GM23338 (cell line): ENCODE measurements at regions not wholly inside any gene's neighbourhood (a gene's known extent, or its start where the extent isn't known, plus 50 kb on each side); places are given as distances from the start of the nearest gene placed in this dataset.

Source experiments
- CREB1 ChIP-seq: fragments of 250-450 bp; sonication (Bioruptor Pico); IDR thresholded peaks from 2 replicates; pipeline ENCODE4 v1.5.0; 2020; ENCODE audit warnings: low read depth, mild to moderate bottlenecking, moderate library complexity
- EZH2 ChIP-seq: fragments of 200-600 bp; sonication (generic); IDR thresholded peaks from one replicate; pipeline ENCODE4 v1.8.0; 2017; ENCODE audit warnings: antibody characterized with exemption, mild to moderate bottlenecking, low read depth; ENCODE audit not compliant: unreplicated experiment
- EZH2phosphoT487 ChIP-seq: fragments of 200-600 bp; sonication (generic); IDR thresholded peaks from one replicate; pipeline ENCODE4 v1.8.1; 2018; ENCODE audit warnings: antibody characterized with exemption; ENCODE audit not compliant: unreplicated experiment
- JUNB ChIP-seq: IDR thresholded peaks from one replicate; pipeline ENCODE4 v1.6.1; 2016; ENCODE audit warnings: antibody characterized with exemption; ENCODE audit not compliant: unreplicated experiment
- POLR2AphosphoS5 ChIP-seq: IDR thresholded peaks from 2 replicates; pipeline ENCODE4 v1.6.1; 2016; ENCODE audit warnings: antibody characterized with exemption, low read depth
- ZNF114 ChIP-seq: fragments of 250-450 bp; sonication (Bioruptor Pico); IDR thresholded peaks from 2 replicates; pipeline ENCODE4 v1.5.0; 2020; ENCODE audit warnings: mild to moderate bottlenecking, moderate library complexity
- ZNF331 ChIP-seq: fragments of 250-450 bp; sonication (Bioruptor Pico); IDR thresholded peaks from 2 replicates; pipeline ENCODE4 v1.5.0; 2020; ENCODE audit warnings: low read depth, mild to moderate bottlenecking, moderate library complexity
- TF ChIP-seq, protein P1 (sequence below): IDR thresholded peaks from one replicate; pipeline ENCODE4 v1.6.1; 2018; ENCODE audit warnings: antibody characterized with exemption; ENCODE audit not compliant: unreplicated experiment
- TF ChIP-seq, protein P2 (sequence below), 2 experiments: fragments of 200-600 bp in 1 of 2; sonication (generic) in 1 of 2; conservative IDR thresholded peaks; 2 replicates each; pipeline versions ENCODE4 v1.5.1 to v1.6.1; 2016 to 2017; ENCODE audit warnings: antibody characterized with exemption in 2 of 2, low read depth in 2 of 2, mild to moderate bottlenecking in 2 of 2, moderate library complexity in 1 of 2

DNA sequence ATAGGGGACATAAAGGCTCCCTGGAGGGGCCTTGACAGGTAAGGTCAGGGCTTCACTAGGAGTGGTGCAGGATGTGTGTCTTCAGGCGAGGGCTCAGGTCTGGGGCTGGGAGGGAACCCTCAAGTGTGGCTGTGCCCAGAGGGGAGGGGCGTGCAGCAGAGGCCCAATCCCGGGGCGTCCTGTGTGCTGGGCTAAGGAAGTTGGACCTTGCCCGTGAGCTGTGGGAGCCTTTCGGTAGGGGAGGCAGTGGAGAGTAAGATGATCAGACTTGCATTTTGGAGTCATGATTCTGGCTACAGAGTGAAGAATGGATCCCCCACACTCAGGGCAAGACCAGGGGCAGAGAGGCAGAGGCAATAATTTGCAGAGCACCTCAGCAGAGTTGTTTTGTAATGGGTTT, 145.4 kb downstream of the BUB3 start:
- TF ChIP-seq, protein P1, sequence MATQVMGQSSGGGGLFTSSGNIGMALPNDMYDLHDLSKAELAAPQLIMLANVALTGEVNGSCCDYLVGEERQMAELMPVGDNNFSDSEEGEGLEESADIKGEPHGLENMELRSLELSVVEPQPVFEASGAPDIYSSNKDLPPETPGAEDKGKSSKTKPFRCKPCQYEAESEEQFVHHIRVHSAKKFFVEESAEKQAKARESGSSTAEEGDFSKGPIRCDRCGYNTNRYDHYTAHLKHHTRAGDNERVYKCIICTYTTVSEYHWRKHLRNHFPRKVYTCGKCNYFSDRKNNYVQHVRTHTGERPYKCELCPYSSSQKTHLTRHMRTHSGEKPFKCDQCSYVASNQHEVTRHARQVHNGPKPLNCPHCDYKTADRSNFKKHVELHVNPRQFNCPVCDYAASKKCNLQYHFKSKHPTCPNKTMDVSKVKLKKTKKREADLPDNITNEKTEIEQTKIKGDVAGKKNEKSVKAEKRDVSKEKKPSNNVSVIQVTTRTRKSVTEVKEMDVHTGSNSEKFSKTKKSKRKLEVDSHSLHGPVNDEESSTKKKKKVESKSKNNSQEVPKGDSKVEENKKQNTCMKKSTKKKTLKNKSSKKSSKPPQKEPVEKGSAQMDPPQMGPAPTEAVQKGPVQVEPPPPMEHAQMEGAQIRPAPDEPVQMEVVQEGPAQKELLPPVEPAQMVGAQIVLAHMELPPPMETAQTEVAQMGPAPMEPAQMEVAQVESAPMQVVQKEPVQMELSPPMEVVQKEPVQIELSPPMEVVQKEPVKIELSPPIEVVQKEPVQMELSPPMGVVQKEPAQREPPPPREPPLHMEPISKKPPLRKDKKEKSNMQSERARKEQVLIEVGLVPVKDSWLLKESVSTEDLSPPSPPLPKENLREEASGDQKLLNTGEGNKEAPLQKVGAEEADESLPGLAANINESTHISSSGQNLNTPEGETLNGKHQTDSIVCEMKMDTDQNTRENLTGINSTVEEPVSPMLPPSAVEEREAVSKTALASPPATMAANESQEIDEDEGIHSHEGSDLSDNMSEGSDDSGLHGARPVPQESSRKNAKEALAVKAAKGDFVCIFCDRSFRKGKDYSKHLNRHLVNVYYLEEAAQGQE = no peak
- TF ChIP-seq, protein P2, sequence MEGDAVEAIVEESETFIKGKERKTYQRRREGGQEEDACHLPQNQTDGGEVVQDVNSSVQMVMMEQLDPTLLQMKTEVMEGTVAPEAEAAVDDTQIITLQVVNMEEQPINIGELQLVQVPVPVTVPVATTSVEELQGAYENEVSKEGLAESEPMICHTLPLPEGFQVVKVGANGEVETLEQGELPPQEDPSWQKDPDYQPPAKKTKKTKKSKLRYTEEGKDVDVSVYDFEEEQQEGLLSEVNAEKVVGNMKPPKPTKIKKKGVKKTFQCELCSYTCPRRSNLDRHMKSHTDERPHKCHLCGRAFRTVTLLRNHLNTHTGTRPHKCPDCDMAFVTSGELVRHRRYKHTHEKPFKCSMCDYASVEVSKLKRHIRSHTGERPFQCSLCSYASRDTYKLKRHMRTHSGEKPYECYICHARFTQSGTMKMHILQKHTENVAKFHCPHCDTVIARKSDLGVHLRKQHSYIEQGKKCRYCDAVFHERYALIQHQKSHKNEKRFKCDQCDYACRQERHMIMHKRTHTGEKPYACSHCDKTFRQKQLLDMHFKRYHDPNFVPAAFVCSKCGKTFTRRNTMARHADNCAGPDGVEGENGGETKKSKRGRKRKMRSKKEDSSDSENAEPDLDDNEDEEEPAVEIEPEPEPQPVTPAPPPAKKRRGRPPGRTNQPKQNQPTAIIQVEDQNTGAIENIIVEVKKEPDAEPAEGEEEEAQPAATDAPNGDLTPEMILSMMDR (conservative IDR thresholded peaks at IDR 0.05; ENCODE audit: low read depth in 2 of 2) = no peak
- TF ChIP-seq ZNF331 (CRISPR knock-in tag) = no peak
- TF ChIP-seq CREB1 (CRISPR knock-in tag) = no peak
- no peak for TF ChIP-seq ZNF114 (CRISPR knock-in tag)
- no peak for TF ChIP-seq EZH2
- no peak for TF ChIP-seq EZH2phosphoT487
- no peak for TF ChIP-seq POLR2AphosphoS5
- TF ChIP-seq JUNB = no peak
